ENCODE measurements at regions not wholly inside any gene's neighbourhood (a gene's known extent, or its start where the extent isn't known, plus 50 kb on each side); places are given as distances from the start of the nearest gene placed in this dataset.

DNA sequence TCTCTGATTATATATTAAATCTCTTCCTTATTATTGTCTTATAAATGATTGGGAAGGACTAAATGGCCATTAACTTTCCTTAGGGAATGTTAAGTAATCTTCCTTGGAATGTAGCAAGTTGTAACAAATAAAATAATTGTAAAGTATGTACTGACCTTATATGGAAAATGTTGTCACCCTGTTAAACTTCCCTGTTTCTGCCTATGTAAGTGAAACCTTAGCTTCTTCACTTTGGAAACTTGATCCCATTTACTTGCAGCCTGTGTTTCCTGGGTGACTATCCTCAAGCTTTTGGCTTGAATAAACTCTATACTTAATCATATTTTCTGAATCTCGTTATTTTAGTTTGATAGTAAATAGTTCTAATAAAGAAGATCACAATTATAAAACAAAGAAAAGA lies 519.5 kb upstream of the PTCHD4 start:
- TF ChIP-seq, protein P1, sequence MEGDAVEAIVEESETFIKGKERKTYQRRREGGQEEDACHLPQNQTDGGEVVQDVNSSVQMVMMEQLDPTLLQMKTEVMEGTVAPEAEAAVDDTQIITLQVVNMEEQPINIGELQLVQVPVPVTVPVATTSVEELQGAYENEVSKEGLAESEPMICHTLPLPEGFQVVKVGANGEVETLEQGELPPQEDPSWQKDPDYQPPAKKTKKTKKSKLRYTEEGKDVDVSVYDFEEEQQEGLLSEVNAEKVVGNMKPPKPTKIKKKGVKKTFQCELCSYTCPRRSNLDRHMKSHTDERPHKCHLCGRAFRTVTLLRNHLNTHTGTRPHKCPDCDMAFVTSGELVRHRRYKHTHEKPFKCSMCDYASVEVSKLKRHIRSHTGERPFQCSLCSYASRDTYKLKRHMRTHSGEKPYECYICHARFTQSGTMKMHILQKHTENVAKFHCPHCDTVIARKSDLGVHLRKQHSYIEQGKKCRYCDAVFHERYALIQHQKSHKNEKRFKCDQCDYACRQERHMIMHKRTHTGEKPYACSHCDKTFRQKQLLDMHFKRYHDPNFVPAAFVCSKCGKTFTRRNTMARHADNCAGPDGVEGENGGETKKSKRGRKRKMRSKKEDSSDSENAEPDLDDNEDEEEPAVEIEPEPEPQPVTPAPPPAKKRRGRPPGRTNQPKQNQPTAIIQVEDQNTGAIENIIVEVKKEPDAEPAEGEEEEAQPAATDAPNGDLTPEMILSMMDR (IDR thresholded peaks at IDR 0.05; ENCODE audit: low read depth, low read length, missing input control), result no peak
- TF ChIP-seq RXRA (IDR thresholded peaks at IDR 0.05), result no peak
- no peak for TF ChIP-seq JUND (IDR thresholded peaks at IDR 0.05)
- TF ChIP-seq, protein P2, sequence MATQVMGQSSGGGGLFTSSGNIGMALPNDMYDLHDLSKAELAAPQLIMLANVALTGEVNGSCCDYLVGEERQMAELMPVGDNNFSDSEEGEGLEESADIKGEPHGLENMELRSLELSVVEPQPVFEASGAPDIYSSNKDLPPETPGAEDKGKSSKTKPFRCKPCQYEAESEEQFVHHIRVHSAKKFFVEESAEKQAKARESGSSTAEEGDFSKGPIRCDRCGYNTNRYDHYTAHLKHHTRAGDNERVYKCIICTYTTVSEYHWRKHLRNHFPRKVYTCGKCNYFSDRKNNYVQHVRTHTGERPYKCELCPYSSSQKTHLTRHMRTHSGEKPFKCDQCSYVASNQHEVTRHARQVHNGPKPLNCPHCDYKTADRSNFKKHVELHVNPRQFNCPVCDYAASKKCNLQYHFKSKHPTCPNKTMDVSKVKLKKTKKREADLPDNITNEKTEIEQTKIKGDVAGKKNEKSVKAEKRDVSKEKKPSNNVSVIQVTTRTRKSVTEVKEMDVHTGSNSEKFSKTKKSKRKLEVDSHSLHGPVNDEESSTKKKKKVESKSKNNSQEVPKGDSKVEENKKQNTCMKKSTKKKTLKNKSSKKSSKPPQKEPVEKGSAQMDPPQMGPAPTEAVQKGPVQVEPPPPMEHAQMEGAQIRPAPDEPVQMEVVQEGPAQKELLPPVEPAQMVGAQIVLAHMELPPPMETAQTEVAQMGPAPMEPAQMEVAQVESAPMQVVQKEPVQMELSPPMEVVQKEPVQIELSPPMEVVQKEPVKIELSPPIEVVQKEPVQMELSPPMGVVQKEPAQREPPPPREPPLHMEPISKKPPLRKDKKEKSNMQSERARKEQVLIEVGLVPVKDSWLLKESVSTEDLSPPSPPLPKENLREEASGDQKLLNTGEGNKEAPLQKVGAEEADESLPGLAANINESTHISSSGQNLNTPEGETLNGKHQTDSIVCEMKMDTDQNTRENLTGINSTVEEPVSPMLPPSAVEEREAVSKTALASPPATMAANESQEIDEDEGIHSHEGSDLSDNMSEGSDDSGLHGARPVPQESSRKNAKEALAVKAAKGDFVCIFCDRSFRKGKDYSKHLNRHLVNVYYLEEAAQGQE (IDR thresholded peaks at IDR 0.05), result no peak
- TF ChIP-seq, protein P3, sequence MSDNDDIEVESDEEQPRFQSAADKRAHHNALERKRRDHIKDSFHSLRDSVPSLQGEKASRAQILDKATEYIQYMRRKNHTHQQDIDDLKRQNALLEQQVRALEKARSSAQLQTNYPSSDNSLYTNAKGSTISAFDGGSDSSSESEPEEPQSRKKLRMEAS (IDR thresholded peaks at IDR 0.05), result no peak
- no peak for TF ChIP-seq TAF1 (conservative IDR thresholded peaks at IDR 0.05)
- TF ChIP-seq EGR1 (IDR thresholded peaks at IDR 0.05; ENCODE audit: low read depth in 2 of 2), result no peak
- TF ChIP-seq, protein P4, sequence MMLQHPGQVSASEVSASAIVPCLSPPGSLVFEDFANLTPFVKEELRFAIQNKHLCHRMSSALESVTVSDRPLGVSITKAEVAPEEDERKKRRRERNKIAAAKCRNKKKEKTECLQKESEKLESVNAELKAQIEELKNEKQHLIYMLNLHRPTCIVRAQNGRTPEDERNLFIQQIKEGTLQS (IDR thresholded peaks at IDR 0.05), result no peak

Data from liver (tissue), 3 donors.